Panc1 (cell line): ENCODE measurements at regions not wholly inside any gene's neighbourhood (a gene's known extent, or its start where the extent isn't known, plus 50 kb on each side); places are given as distances from the start of the nearest gene placed in this dataset.

ENCODE experiments used
- ATAC-seq: fragments of 200-7000 bp; cut with Tn5 transposase; 2 replicates; pipeline ENCODE4 v1.9.1; 2020; ENCODE audit warnings: mild to moderate bottlenecking, moderate library complexity
- BruUV-seq: library from RNA; stranded (reverse); fragments of 400-500 nt; replicated peaks from 2 replicates; lab custom pipeline; 2021; lab: Mats Ljungman, UMichigan
- CTCF ChIA-PET: fragments of 300-600 bp; sonication (Branson Sonifier 250); formaldehyde crosslinking; loops from one replicate; lab custom pipeline; 2022; ENCODE audit warnings: antibody characterized with exemption; lab: Charles Lee
- POLR2A ChIA-PET: fragments of 300-600 bp; sonication (Branson Sonifier 250); formaldehyde crosslinking; loops from one replicate; lab custom pipeline; 2022; ENCODE audit warnings: antibody characterized with exemption; lab: Charles Lee
- DNase-seq: peaks from one replicate; pipeline ENCODE4 v3.0.0-alpha.2; 2010; ENCODE audit warnings: low read depth, low spot score
- H3K27ac ChIP-seq: 2 replicates; pipeline ENCODE4 v1.5.1; 2011; ENCODE audit warnings: mild to moderate bottlenecking, low read length, inconsistent platforms
- H3K27me3 ChIP-seq: fragments of 200-500 bp; sonication (Bioruptor generic); 2 replicates; pipeline ENCODE4 v1.6.0; 2014; ENCODE audit warnings: low read length, inconsistent platforms; ENCODE audit not compliant: control insufficient read depth, insufficient read depth
- H3K36me3 ChIP-seq: fragments of 200-500 bp; sonication (Bioruptor generic); 2 replicates; pipeline ENCODE4 v1.5.1; 2014; ENCODE audit warnings: inconsistent platforms, mild to moderate bottlenecking, low read length, moderate library complexity; ENCODE audit not compliant: control insufficient read depth, insufficient read depth
- H3K4me1 ChIP-seq: 2 replicates; pipeline ENCODE4 v1.5.1; 2011; ENCODE audit warnings: inconsistent platforms, mild to moderate bottlenecking, low read length, moderate library complexity; ENCODE audit not compliant: control insufficient read depth, insufficient read depth
- H3K4me3 ChIP-seq, 2 experiments: 2 replicates each; pipeline ENCODE4 v1.5.1; 2011 to 2012; ENCODE audit warnings: low read depth in 2 of 2, low read length in 2 of 2, mild to moderate bottlenecking in 2 of 2, inconsistent platforms in 1 of 2, moderate library complexity in 1 of 2
- H3K9me3 ChIP-seq: fragments of 200-500 bp; sonication (Bioruptor generic); 2 replicates; pipeline ENCODE4 v1.5.1; 2014; ENCODE audit warnings: low read depth, mild to moderate bottlenecking, inconsistent platforms, low read length, moderate library complexity; ENCODE audit not compliant: control insufficient read depth, insufficient read depth
- POLR2AphosphoS5 ChIP-seq: IDR thresholded peaks from 2 replicates; pipeline ENCODE4 v1.6.1; 2012; ENCODE audit warnings: mild to moderate bottlenecking, low read depth, low read length, moderate library complexity
- SIN3A ChIP-seq: IDR thresholded peaks from 2 replicates; pipeline ENCODE4 v1.6.1; 2012; ENCODE audit warnings: low read depth, mild to moderate bottlenecking, low read length, moderate library complexity, borderline replicate concordance; ENCODE audit not compliant: insufficient read depth
- TCF7L2 ChIP-seq: IDR thresholded peaks from 2 replicates; pipeline ENCODE4 v1.6.1; 2011; ENCODE audit warnings: mild to moderate bottlenecking, low read depth, low read length, inconsistent platforms
- in situ Hi-C: cut with HindIII; loops from 2 replicates; pipeline ENCODE4 v1.10.0; 2016; ENCODE audit warnings: low sequenced_read_pairs, low pct_unique_long_range_greater_than_20kb
- intact Hi-C: fragments of 100-400 bp; cut with micrococcal nuclease; formaldehyde crosslinking; loops from one replicate; pipeline ENCODE4 v1.10.0; 2022; ENCODE audit not compliant: unreplicated experiment
- TF ChIP-seq, protein P1 (sequence below): fragments of 450-650 bp; IDR thresholded peaks from 2 replicates; pipeline ENCODE4 v1.5.1; 2017; ENCODE audit warnings: mild to moderate bottlenecking
- TF ChIP-seq, protein P2 (sequence below), 2 experiments: IDR thresholded peaks; 2 replicates each; pipeline ENCODE4 v1.6.1; 2011 to 2012; ENCODE audit warnings: low read depth in 2 of 2, control low read depth in 1 of 2, low read length in 1 of 2, mild to moderate bottlenecking in 1 of 2, moderate library complexity in 1 of 2; ENCODE audit not compliant: insufficient read depth in 1 of 2

DNA sequence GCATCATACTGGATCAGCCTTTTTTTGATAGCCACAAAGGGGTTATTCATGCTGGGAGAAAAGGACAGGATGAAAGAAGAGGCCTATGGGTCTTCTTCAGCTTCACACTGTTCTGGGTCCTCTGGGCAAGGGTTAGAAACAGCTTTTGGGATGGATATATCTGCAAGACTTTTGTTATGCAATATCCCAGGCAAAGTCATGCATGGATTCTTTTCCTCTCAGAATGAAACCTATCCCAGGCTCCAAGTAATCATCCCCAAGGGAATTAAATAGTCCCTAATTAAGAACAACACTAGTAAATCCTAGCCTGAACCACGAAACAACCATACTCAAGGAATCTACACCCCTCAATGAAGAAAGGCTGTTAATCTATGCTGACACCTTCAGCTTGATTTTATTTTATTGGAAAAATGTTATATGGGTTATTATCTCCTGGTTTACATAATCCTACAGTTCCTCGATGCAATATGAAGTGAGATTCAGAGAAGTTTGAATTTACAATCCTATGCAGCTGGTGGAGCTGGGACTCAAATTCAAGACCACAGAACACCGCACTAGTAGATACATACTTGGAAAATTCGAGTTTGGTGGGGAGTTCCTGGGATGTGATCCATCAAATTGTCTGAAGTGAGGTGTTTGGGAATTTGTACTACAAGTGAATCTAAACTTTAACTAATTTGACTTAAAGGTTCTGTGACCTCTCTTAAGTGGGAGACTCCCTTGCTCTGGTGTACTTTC is 338.6 kb downstream of the TBX15 start:
- no peaks in the 10 kb centered on the region for H3K9me3 ChIP-seq
- in situ Hi-C loops = no loop called here

DNA sequence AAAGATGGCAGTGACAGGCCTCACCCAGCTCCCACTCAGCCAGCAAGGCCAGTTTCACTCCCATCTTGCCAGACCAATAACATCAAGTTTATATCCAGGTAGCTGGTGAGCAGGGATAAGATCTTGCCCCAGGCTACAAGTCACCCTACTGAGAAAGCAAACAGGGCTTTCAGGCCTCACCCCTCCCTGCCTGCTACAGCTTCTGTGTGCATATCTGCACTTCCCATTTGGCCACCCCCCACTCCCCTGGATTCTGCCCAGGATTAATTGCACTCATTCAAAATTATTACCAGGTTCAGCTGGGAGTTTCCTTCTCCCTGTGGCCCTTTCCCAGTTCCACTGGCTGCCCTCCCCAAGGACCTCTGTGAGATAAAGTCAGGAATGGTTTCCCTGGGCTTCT is 352.1 kb downstream of the TBX15 start:
- BruUV-seq = no TSS peak
- H3K4me1 ChIP-seq = no peaks in the 10 kb centered on the region
- no peaks in the 10 kb centered on the region for H3K27me3 ChIP-seq
- ChIA-PET POLR2A (no interaction called here), CTCF (no interaction called here)
- no peak overlapping the region for H3K4me3 ChIP-seq
- TF ChIP-seq POLR2AphosphoS5 (no peak), SIN3A (no peak), TCF7L2 (no peak)
- TF ChIP-seq, protein P1, sequence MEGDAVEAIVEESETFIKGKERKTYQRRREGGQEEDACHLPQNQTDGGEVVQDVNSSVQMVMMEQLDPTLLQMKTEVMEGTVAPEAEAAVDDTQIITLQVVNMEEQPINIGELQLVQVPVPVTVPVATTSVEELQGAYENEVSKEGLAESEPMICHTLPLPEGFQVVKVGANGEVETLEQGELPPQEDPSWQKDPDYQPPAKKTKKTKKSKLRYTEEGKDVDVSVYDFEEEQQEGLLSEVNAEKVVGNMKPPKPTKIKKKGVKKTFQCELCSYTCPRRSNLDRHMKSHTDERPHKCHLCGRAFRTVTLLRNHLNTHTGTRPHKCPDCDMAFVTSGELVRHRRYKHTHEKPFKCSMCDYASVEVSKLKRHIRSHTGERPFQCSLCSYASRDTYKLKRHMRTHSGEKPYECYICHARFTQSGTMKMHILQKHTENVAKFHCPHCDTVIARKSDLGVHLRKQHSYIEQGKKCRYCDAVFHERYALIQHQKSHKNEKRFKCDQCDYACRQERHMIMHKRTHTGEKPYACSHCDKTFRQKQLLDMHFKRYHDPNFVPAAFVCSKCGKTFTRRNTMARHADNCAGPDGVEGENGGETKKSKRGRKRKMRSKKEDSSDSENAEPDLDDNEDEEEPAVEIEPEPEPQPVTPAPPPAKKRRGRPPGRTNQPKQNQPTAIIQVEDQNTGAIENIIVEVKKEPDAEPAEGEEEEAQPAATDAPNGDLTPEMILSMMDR = no peak
- TF ChIP-seq, protein P2, sequence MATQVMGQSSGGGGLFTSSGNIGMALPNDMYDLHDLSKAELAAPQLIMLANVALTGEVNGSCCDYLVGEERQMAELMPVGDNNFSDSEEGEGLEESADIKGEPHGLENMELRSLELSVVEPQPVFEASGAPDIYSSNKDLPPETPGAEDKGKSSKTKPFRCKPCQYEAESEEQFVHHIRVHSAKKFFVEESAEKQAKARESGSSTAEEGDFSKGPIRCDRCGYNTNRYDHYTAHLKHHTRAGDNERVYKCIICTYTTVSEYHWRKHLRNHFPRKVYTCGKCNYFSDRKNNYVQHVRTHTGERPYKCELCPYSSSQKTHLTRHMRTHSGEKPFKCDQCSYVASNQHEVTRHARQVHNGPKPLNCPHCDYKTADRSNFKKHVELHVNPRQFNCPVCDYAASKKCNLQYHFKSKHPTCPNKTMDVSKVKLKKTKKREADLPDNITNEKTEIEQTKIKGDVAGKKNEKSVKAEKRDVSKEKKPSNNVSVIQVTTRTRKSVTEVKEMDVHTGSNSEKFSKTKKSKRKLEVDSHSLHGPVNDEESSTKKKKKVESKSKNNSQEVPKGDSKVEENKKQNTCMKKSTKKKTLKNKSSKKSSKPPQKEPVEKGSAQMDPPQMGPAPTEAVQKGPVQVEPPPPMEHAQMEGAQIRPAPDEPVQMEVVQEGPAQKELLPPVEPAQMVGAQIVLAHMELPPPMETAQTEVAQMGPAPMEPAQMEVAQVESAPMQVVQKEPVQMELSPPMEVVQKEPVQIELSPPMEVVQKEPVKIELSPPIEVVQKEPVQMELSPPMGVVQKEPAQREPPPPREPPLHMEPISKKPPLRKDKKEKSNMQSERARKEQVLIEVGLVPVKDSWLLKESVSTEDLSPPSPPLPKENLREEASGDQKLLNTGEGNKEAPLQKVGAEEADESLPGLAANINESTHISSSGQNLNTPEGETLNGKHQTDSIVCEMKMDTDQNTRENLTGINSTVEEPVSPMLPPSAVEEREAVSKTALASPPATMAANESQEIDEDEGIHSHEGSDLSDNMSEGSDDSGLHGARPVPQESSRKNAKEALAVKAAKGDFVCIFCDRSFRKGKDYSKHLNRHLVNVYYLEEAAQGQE (IDR thresholded peaks at IDR 0.05; ENCODE audit: insufficient read depth in 1 of 2, low read depth in 2 of 2, low read length in 1 of 2) = no peak
- in situ Hi-C loops (no loop called here), intact Hi-C loops (no loop called here)
- H3K27ac ChIP-seq = no peak overlapping the region
- DNase-seq = no peak
- H3K9me3 ChIP-seq = no peaks in the 10 kb centered on the region
- no peak for ATAC-seq
- H3K36me3 ChIP-seq = no peaks in the 10 kb centered on the region

More for the DNA sequence above, 338.6 kb downstream of the TBX15 start:
- intact Hi-C loops = no loop called here
- ChIA-PET POLR2A (no interaction called here), CTCF (no interaction called here)
- ATAC-seq (no peak), DNase-seq (no peak)
- H3K27me3 ChIP-seq = no peaks in the 10 kb centered on the region
- TF ChIP-seq, protein P2 (IDR thresholded peaks at IDR 0.05; ENCODE audit: insufficient read depth in 1 of 2, low read depth in 2 of 2, low read length in 1 of 2) = no peak
- TF ChIP-seq, protein P1 = no peak
- TF ChIP-seq SIN3A (no peak), POLR2AphosphoS5 (no peak), TCF7L2 (no peak)
- no TSS peak for BruUV-seq
- H3K4me1 ChIP-seq = no peaks in the 10 kb centered on the region
- H3K4me3 ChIP-seq = no peak overlapping the region
- no peaks in the 10 kb centered on the region for H3K36me3 ChIP-seq
- no peak overlapping the region for H3K27ac ChIP-seq
